HL-60 (cell line): ENCODE measurements at regions not wholly inside any gene's neighbourhood (a gene's known extent, or its start where the extent isn't known, plus 50 kb on each side); places are given as distances from the start of the nearest gene placed in this dataset.

Experiments used
- CTCF ChIP-seq: IDR thresholded peaks from one replicate; pipeline ENCODE4 v1.5.1; 2011; ENCODE audit warnings: low read length, control low read depth, inconsistent platforms; ENCODE audit not compliant: insufficient read depth
- POLR2AphosphoS5 ChIP-seq: IDR thresholded peaks from 2 replicates; pipeline ENCODE4 v1.6.1; 2012; ENCODE audit warnings: low read depth

- TF ChIP-seq CTCF (no peak), POLR2AphosphoS5 (no peak)
Measured at GRCh38 chr9:2913026-2913425, 69.1 kb upstream of the PUM3 start.
